ENCODE measurements at regions not wholly inside any gene's neighbourhood (a gene's known extent, or its start where the extent isn't known, plus 50 kb on each side); places are given as distances from the start of the nearest gene placed in this dataset.

DNA sequence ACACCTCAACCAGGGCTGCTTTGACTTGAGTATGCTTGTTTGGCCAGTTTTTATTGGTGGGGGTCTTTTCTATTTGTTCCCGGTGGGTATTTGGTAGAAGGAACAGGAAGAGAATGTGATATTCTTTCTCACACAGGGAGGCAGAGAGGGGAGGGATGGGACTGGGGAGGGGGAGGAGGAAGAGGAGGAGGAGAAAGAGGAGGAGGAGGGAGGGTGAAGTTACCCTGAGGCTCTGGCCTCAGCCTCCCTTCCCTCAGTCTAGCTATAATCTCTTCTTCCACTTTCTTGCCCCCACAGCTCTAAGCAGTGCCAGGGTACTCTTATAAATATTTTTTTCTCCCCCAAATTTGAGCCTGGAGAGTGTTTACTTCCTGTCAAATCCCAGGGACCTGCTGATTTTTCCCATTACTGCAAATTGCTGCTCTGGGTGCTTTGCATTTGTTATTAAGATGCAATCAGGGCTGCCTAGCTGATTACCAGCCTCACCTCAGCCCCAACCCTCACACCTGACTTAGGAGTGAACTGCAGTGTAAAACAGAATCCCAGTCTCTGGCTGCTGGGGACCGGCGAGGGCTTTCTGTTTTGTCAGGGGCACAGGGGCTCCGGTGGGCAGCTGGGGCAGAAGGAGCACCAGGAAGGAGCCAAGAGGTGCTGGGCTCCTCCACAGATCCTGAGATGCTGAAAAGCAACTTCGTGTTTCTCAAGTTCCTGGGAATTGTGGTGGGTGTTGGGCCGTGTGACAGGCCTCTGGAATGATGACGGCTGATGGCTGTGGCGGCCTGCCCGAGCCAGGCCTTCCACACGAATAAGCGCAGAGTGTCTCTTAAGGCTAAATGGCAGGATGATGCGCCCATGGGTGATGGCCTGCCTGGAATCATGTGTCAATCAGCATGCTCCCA is 141.4 kb downstream of the CD83 start:
- TF ChIP-seq RARB (CRISPR knock-in tag; IDR thresholded peaks at IDR 0.05): no peak
- TF ChIP-seq CSDC2 (CRISPR knock-in tag; IDR thresholded peaks at IDR 0.05): no peak
